ENCODE measurements at regions not wholly inside any gene's neighbourhood (a gene's known extent, or its start where the extent isn't known, plus 50 kb on each side); places are given as distances from the start of the nearest gene placed in this dataset.

- TF ChIP-seq POLR2A (IDR thresholded peaks at IDR 0.05) = no peak
- peak in 9 of 12 donors; percentile 18 to 59 (median 43) for TF ChIP-seq CTCF (IDR thresholded peaks at IDR 0.05)
- no peaks in the 10 kb centered on the region for H3K27me3 ChIP-seq
- H3K27ac ChIP-seq = peak overlapping the region in 5 of 12 donors; percentile 9 to 64 (median 59)
- ATAC-seq = peak; percentile 70 to 81 (median 73)
- H3K36me3 ChIP-seq = no peaks in the 10 kb centered on the region
- intact Hi-C loops (cut with DNase I) = loop anchor here in 8 of 10 donors (2.0 to 10.0 kb wide), 6 partner anchors 83 to 360 kb away; no protein-coding TSS in a partner anchor
- H3K4me1 ChIP-seq = peaks cover 0 to 7% (median 0%) of the 10 kb centered on the region in 12 donors
- DNase-seq = peak in 3 of 5 donors; percentile 22 to 28 (median 26)
- 33 to 55% (median 43%) methylated on average over 1 of the region's 1 CpG for WGBS, 4 donors
- no peaks in the 10 kb centered on the region for H3K9me3 ChIP-seq
- peak overlapping the region in 7 of 12 donors; percentile 9 to 46 (median 38) for H3K4me3 ChIP-seq
These were observed 63.4 kb upstream of the PDE5A start for GRCh38 chr4:119692001-119692400.

GRCh38 chr4:119690871-119691270, 62.3 kb upstream of the PDE5A start:
- Histone ChIP-seq H3K4me3 (no peak overlapping the region), H3K9me3 (no peaks in the 10 kb centered on the region), H3K36me3 (no peaks in the 10 kb centered on the region), H3K27ac (no peak overlapping the region), H3K4me1 (peaks cover 0 to 7% (median 0%) of the 10 kb centered on the region in 12 donors), H3K27me3 (no peaks in the 10 kb centered on the region)
- no peak for TF ChIP-seq POLR2A (IDR thresholded peaks at IDR 0.05)
- TF ChIP-seq CTCF (IDR thresholded peaks at IDR 0.05) = no peak
- ATAC-seq (no peak), DNase-seq (no peak)
- WGBS, 4 donors = 74 to 87% (median 83%) methylated on average over 1 of the region's 1 CpG
- intact Hi-C loops (cut with DNase I) = loop anchor here in 8 of 10 donors (2.0 to 10.0 kb wide), 6 partner anchors 84 to 361 kb away; no protein-coding TSS in a partner anchor

DNA sequence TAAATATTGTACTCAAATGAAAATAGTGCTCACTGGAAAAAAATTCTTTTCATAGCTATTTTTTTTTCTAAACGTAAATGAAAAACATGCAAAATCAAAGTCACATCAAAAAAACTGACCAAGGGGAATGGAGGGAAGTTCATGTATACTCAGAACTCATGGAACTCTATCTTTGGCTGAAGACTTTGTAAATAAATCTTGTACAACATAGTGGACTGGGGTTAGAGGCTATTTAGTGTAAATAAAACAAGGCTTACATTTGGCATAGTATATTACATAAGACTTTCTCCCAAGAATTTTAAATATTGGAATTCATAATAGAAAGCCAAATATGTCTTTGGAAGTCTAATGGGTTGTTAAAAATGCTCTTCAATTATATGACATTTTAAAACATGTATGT, 59.8 kb upstream of the PDE5A start:
- H3K27me3 ChIP-seq = no peaks in the 10 kb centered on the region
- H3K9me3 ChIP-seq = no peaks in the 10 kb centered on the region
- peaks cover 0 to 9% (median 0%) of the 10 kb centered on the region in 12 donors for H3K4me1 ChIP-seq
- intact Hi-C loops (cut with DNase I) = no loop called here
- H3K27ac ChIP-seq = no peak overlapping the region
- 79 to 86% (median 82%) methylated on average over 1 of the region's 1 CpG for WGBS, 4 donors
- no peak overlapping the region for H3K4me3 ChIP-seq
- no peak for ATAC-seq
- no peaks in the 10 kb centered on the region for H3K36me3 ChIP-seq
- TF ChIP-seq CTCF (IDR thresholded peaks at IDR 0.05) (no peak), POLR2A (IDR thresholded peaks at IDR 0.05) (no peak)
- DNase-seq = no peak

- DNase-seq = no peak
- Histone ChIP-seq H3K9me3 (no peaks in the 10 kb centered on the region), H3K27me3 (no peaks in the 10 kb centered on the region), H3K4me1 (peaks cover 0 to 14% (median 0%) of the 10 kb centered on the region in 12 donors), H3K4me3 (no peak overlapping the region), H3K27ac (peak overlapping the region in 1 of 12 donors; percentile 60), H3K36me3 (no peaks in the 10 kb centered on the region)
- WGBS, 4 donors = 78 to 83% (median 79%) methylated on average over 4 of the region's 4 CpGs
- no peak for TF ChIP-seq CTCF (IDR thresholded peaks at IDR 0.05)
- TF ChIP-seq POLR2A (IDR thresholded peaks at IDR 0.05) = no peak
- intact Hi-C loops (cut with DNase I) = no loop called here
- no peak for ATAC-seq
These were observed 55.9 kb upstream of the PDE5A start for GRCh38 chr4:119684463-119684862.
